ENCODE measurements at regions not wholly inside any gene's neighbourhood (a gene's known extent, or its start where the extent isn't known, plus 50 kb on each side); places are given as distances from the start of the nearest gene placed in this dataset.
"Not testable (repeated sequence)": the region's sequence is repeated elsewhere in the genome, so short reads cannot be mapped to it uniquely, and the experiment has no call there.

DNA sequence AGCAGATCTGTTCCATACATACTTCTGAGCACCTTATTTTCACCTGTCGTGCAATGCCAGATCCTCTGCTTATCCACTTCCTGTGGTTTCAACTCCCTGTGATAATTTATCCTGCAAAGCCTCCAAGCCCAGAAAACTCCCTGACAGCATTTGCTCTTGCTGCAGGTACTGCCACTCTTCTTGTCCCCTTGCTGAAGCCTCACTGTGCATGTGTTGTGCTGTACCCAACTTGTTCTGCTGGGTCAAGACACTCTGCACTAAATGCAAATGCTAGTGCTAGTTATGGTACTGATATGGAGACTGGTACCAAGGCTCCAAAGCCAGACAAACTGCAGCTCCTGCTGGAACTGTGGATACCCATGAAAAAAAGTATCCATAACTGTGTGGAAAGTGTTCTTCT lies 315.4 kb upstream of the MIR17HG start:
- DNase-seq = no peak

GRCh38 chr13:91036886-91037285 lies 310.6 kb upstream of the MIR17HG start:
- DNase-seq = no peak

DNA sequence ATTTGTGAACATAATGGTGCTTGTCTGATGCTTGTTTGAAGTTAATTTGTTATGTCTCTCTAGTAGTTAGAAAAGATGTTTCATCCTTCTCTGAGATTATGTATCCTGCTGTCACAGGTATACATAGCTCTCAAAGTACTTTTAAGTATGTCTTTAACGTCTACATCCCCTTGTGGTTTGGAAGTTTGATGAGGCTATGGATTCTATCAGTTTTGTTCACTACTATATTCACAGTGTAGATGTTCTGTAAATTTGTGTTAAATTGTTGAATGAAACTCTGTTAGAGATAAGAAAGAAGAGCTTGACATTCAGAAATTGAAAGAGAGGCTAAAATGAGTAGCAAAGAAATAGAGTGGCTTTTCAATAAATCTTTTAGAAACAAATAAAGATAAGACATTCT lies 304.6 kb upstream of the MIR17HG start:
- no peak for DNase-seq

- peak; percentile 5 for DNase-seq
These were observed 302.0 kb upstream of the MIR17HG start for GRCh38 chr13:91045351-91046034.

- no peak for DNase-seq
These were observed 300.7 kb upstream of the MIR17HG start for GRCh38 chr13:91046715-91047327.

DNA sequence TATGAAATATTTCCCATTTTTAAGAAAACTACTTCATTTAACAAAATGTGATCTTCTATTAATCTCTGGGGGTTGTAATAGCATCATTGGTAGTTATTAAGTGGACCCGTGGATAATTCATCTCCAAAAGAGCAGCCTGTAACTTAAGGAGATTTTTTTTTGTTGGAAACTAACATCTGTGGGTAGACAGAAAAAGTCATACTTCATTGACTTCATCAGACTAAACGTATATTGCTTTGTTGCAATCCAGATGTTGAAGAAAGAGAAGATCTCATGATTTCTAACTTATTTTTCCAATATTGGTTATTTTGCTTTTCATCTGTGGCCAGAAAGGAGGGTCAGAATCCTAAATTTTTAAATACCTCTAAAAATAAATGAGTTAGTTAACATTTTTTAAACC lies 296.5 kb upstream of the MIR17HG start:
- DNase-seq = no peak

- DNase-seq = no peak
These were observed 294.6 kb upstream of the MIR17HG start for GRCh38 chr13:91052876-91053275.

DNA sequence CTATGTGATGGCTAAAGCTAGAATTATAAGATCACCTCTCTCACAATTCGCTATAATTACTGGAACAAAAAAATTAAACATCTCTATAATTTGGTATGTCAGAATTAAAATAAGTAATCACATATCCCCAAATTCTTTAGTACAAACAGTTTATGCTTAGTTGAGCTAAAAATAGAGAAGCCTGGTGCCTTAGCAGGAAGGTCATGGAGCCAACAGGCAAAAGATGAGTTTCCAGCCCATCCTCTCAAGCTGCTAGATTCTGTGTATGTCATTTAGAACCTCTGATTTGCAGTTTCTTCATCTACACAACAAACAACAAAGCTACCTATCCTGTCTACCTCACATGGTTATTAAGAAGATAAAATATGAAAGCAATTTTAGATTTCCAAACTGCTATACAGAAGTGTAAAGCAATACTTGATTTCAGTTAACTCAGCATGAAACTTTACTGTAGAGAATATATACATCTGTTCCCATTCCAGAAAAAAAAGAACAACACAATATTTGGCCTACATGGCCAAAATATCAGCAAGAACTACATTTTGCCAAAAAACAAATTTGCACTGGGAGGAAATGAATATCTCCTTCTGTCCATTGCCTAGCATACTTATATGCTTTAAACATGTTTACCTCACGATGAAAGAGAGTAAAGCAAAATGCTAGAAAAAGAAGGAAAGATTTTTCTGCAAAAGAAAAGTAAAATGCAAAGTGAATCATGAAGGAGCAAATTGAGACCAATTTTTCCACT lies 294.0 kb upstream of the MIR17HG start:
- no peak for DNase-seq

DNA sequence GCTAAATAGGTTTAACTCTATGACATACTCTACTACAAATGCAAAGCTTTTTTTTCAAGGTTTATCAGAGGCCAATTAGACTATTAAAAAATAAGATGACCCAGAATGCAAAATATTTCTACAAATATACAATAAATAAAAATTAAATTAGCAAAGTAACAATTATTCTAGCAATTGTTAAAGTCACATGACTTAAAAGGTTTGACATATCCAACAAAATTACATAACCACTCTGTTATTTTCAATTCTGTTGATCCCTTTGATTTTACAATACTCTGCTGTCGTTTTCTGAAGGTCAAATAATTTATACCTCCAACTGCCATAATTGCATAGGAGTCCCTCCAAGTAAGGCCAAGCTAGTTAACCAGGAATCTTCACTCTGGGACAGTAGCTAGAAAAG lies 292.6 kb upstream of the MIR17HG start:
- no peak for DNase-seq

GRCh38 chr13:91056746-91057145 lies 290.7 kb upstream of the MIR17HG start:
- DNase-seq = no peak

DNA sequence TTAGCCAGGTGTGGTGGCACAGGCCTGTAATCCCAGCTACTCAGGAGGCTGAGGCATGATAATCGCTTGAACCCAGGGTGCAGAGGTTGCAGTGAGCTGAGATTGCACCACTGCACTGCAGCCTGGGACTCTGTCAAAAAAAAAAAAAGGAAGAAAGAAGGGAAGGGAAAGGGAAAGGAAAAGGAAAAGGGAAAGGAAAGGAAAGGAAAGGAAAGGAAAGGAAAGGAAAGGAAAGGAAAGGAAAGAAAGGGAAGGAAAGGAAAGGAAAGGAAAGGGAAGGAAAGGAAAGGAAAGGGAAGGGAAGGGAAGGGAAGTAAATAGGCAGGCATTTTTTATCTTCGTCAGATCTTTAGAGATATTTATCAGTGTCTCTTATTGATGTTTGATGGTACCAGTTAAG lies 290.0 kb upstream of the MIR17HG start:
- DNase-seq = not testable (repeated sequence)

DNA sequence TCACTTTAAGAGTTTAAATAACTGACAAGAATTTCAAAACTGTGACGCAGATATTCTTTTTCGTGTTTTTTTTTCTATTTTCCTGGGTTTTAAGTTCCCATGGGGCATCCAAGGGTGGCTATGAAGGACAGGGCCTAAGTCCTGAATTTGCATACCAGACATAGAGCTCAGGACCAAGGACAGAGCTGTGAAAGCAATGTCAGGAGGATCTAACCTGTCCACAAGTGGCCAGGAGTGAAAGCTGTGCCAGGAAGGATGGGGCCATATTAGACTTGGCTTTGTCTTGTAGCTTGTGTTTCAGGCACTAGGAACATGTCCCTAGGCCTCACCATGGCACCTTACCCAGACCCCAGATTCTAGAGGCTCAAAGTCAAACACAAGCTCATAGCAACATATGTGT lies 289.4 kb upstream of the MIR17HG start:
- DNase-seq = no peak

- DNase-seq = no peak
These were observed 288.6 kb upstream of the MIR17HG start for GRCh38 chr13:91058919-91059318.

DNA sequence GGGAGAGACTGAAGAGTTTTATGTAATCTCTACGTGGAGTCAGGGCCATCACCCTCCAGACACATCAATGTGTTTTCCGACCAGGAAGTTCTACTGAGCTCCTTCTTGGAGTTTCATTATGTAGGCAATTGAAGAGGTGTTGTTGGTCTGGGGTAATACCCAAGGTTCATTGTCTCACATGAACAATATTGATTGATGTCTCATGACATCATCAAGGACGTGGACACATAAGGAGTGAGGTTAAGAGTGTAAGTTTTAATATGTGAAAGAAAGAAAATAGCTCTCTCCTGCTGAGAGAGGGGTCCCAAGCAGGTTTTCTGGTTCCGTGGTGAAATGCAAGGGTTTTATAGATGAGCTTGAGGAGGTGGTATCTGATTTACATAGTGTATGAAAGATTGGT lies 280.7 kb upstream of the MIR17HG start:
- no peak for DNase-seq

GRCh38 chr13:91072486-91072885 lies 275.0 kb upstream of the MIR17HG start:
- DNase-seq = no peak

DNA sequence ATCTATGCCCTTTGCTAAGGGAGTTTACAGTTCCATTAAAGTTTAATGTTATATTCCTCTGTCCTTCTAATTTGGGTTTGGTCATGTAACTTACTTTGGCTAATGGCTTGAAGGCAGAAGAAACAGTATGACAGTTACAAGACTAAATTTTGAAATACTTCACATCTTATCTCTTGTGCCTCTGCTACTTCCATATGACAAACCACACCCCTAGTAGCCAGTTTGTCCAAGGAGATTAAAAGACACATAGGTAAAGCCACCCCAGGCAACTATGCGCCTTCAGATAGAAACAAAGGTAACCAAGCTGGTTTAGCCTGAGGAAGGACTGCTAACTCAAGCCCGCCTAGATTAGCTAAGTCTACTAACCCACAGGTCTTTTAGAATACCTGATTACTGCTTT lies 273.4 kb upstream of the MIR17HG start:
- DNase-seq = no peak

- no peak for DNase-seq
These were observed 270.7 kb upstream of the MIR17HG start for GRCh38 chr13:91076830-91077229.

- DNase-seq = peak; percentile 10
These were observed 269.3 kb upstream of the MIR17HG start for GRCh38 chr13:91078093-91078679.

- DNase-seq = no peak
These were observed 268.3 kb upstream of the MIR17HG start for GRCh38 chr13:91079176-91079575.

GRCh38 chr13:91085127-91085526 lies 262.4 kb upstream of the MIR17HG start:
- DNase-seq = no peak

DNA sequence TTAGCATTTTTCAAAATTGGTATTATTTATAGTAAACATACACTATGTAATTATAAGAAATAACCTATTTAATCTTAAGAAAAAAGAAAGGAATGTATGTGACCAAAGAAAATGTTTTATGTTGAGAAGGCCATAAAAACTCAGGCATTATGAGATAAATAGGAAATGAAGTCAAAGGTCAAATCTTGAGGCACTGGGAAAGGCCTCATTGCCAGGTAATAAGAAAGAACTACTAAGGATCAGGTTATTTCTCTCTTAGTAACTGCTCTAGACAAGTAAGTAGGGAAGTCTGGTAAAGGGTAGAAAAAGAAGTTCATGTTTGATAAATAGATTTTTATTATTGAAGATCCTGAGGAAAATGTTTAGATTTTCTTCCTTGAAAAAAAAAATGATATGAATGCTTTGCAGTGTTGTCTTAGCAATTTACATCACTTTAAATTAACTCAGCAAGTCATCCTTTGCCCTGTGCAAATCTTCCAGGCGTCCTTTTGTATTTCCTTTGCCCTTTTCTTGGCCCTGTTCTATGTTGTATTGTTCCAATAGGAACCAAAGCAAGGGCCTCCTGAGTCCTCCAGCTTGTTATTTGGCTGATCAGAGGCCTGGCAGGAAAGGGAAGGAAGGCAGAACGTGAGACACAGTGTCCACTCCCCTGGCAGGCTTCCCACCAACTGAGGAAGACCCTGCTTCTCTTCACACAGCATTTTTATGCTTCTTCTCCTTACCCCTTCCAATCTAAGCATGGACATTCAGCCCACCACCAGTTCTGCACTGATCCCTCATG lies 260.4 kb upstream of the MIR17HG start:
- DNase-seq = peak; percentile 31

GRCh38 chr13:91097269-91097668 lies 250.2 kb upstream of the MIR17HG start:
- DNase-seq = peak; percentile 16

GRCh38 chr13:91099877-91100276 lies 247.6 kb upstream of the MIR17HG start:
- DNase-seq = no peak

Data from NCI-H146 (cell line).